ENCODE measurements at regions not wholly inside any gene's neighbourhood (a gene's known extent, or its start where the extent isn't known, plus 50 kb on each side); places are given as distances from the start of the nearest gene placed in this dataset.

- TF ChIP-seq, protein P1, sequence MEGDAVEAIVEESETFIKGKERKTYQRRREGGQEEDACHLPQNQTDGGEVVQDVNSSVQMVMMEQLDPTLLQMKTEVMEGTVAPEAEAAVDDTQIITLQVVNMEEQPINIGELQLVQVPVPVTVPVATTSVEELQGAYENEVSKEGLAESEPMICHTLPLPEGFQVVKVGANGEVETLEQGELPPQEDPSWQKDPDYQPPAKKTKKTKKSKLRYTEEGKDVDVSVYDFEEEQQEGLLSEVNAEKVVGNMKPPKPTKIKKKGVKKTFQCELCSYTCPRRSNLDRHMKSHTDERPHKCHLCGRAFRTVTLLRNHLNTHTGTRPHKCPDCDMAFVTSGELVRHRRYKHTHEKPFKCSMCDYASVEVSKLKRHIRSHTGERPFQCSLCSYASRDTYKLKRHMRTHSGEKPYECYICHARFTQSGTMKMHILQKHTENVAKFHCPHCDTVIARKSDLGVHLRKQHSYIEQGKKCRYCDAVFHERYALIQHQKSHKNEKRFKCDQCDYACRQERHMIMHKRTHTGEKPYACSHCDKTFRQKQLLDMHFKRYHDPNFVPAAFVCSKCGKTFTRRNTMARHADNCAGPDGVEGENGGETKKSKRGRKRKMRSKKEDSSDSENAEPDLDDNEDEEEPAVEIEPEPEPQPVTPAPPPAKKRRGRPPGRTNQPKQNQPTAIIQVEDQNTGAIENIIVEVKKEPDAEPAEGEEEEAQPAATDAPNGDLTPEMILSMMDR (IDR thresholded peaks at IDR 0.05), result no peak
- peaks cover 0 to 2% (median 0%) of the 10 kb centered on the region in 3 donors for H3K27me3 Mint-ChIP-seq (ENCODE audit: low read depth in 3 of 3)
- intact Hi-C loops (cut with micrococcal nuclease), result loop anchor here in 1 of 2 donors (10.0 kb wide), 1 partner anchor 54 kb away; no protein-coding TSS in a partner anchor
- Histone ChIP-seq H3K27ac (ENCODE audit: low read depth in 1 of 2, low read length in 2 of 2) (no peak overlapping the region), H3K4me2 (replicated peaks; ENCODE audit: extremely low read depth, low read length, poor library complexity, severe bottlenecking) (no peak overlapping the region), H2AFZ (ENCODE audit: insufficient read depth, low read depth, low read length, poor library complexity, severe bottlenecking) (no peak overlapping the region), H3K79me2 (ENCODE audit: insufficient read depth, low read length) (no peaks in the 10 kb centered on the region), H3K27me3 (ENCODE audit: control insufficient read depth in 2 of 2, insufficient read depth in 2 of 2, low read length in 2 of 2) (no peaks in the 10 kb centered on the region), H3K4me3 (replicated peaks in 1 of 3; ENCODE audit: low read depth in 2 of 3, low read length in 3 of 3) (no peak overlapping the region), H3K4me1 (ENCODE audit: control insufficient read depth in 1 of 2, insufficient read depth in 2 of 2, low read length in 2 of 2) (peaks cover 28% of the 10 kb centered on the region in 2 donors), H3K36me3 (replicated peaks in 1 of 2; ENCODE audit: control insufficient read depth in 1 of 2, insufficient read depth in 2 of 2, low read length in 2 of 2) (no peaks in the 10 kb centered on the region), H3K9me3 (replicated peaks in 1 of 2; ENCODE audit: control insufficient read depth in 1 of 2, insufficient read depth in 1 of 2, low read length in 2 of 2) (no peaks in the 10 kb centered on the region), H3K9ac (ENCODE audit: insufficient read depth, low read length, poor library complexity, severe bottlenecking) (no peak overlapping the region), H4K20me1 (ENCODE audit: insufficient read depth, low read length) (no peaks in the 10 kb centered on the region)
- H3K4me3 Mint-ChIP-seq, result no peak overlapping the region
- H3K36me3 Mint-ChIP-seq, result peaks cover 27 to 37% of the 10 kb centered on the region in 2 donors
- H3K9me3 Mint-ChIP-seq, result peaks cover 0 to 1% (median 0%) of the 10 kb centered on the region in 7 donors
- no peak overlapping the region for H3K27ac Mint-ChIP-seq
- H3K4me1 Mint-ChIP-seq, result peaks cover 38% of the 10 kb centered on the region
- WGBS (ENCODE audit: insufficient coverage), result no CpG with 5 or more reads among the region's 3 CpGs
- no peak for DNase-seq
These were observed 123.2 kb downstream of the RIN2 start for GRCh38 chr20:19881080-19881840.

DNA sequence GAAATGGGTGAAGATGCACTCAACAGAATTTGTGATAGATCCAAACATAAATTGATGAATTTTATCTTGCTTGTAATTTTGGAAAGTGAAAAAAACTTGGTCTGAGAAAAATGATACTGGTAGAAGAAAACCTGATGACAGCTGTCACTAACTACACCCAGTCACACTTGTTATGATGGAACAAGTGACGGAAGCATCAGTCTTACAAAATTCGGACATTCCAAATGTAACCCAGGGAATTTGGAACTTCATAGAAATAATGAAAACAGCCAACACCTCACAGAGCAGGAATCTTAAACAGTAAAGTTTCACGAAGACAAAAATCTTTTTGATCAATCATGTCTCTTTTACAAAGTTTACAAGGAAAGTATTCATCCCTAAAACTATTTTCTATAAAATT is 123.9 kb downstream of the RIN2 start:
- TF ChIP-seq, protein P1 (IDR thresholded peaks at IDR 0.05), result no peak
- H3K27me3 ChIP-seq (ENCODE audit: control insufficient read depth in 2 of 2, insufficient read depth in 2 of 2, low read length in 2 of 2), result no peaks in the 10 kb centered on the region
- 100% methylated on average over 1 of the region's 3 CpGs for WGBS (ENCODE audit: insufficient coverage)

More for the DNA sequence above, 123.9 kb downstream of the RIN2 start:
- Histone ChIP-seq H3K79me2 (ENCODE audit: insufficient read depth, low read length) (no peaks in the 10 kb centered on the region), H3K27ac (ENCODE audit: low read depth in 1 of 2, low read length in 2 of 2) (no peak overlapping the region), H2AFZ (ENCODE audit: insufficient read depth, low read depth, low read length, poor library complexity, severe bottlenecking) (no peak overlapping the region), H4K20me1 (ENCODE audit: insufficient read depth, low read length) (no peaks in the 10 kb centered on the region), H3K9me3 (replicated peaks in 1 of 2; ENCODE audit: control insufficient read depth in 1 of 2, insufficient read depth in 1 of 2, low read length in 2 of 2) (no peaks in the 10 kb centered on the region), H3K9ac (ENCODE audit: insufficient read depth, low read length, poor library complexity, severe bottlenecking) (no peak overlapping the region), H3K36me3 (replicated peaks in 1 of 2; ENCODE audit: control insufficient read depth in 1 of 2, insufficient read depth in 2 of 2, low read length in 2 of 2) (no peaks in the 10 kb centered on the region), H3K4me1 (ENCODE audit: control insufficient read depth in 1 of 2, insufficient read depth in 2 of 2, low read length in 2 of 2) (peaks cover 25% of the 10 kb centered on the region in 2 donors), H3K4me3 (replicated peaks in 1 of 3; ENCODE audit: low read depth in 2 of 3, low read length in 3 of 3) (no peak overlapping the region), H3K4me2 (replicated peaks; ENCODE audit: extremely low read depth, low read length, poor library complexity, severe bottlenecking) (no peak overlapping the region)
- Mint-ChIP-seq H3K27me3 (ENCODE audit: low read depth in 3 of 3) (peaks cover 0 to 2% (median 0%) of the 10 kb centered on the region in 3 donors), H3K4me3 (no peak overlapping the region), H3K27ac (no peak overlapping the region), H3K36me3 (peaks cover 30 to 37% of the 10 kb centered on the region in 2 donors), H3K4me1 (peaks cover 37% of the 10 kb centered on the region), H3K9me3 (peaks cover 0 to 1% (median 0%) of the 10 kb centered on the region in 7 donors)
- intact Hi-C loops (cut with micrococcal nuclease), result loop anchor here in 1 of 2 donors (10.0 kb wide), 1 partner anchor 53 kb away; no protein-coding TSS in a partner anchor
- DNase-seq, result no peak
